ENCODE measurements at regions not wholly inside any gene's neighbourhood (a gene's known extent, or its start where the extent isn't known, plus 50 kb on each side); places are given as distances from the start of the nearest gene placed in this dataset.

DNA sequence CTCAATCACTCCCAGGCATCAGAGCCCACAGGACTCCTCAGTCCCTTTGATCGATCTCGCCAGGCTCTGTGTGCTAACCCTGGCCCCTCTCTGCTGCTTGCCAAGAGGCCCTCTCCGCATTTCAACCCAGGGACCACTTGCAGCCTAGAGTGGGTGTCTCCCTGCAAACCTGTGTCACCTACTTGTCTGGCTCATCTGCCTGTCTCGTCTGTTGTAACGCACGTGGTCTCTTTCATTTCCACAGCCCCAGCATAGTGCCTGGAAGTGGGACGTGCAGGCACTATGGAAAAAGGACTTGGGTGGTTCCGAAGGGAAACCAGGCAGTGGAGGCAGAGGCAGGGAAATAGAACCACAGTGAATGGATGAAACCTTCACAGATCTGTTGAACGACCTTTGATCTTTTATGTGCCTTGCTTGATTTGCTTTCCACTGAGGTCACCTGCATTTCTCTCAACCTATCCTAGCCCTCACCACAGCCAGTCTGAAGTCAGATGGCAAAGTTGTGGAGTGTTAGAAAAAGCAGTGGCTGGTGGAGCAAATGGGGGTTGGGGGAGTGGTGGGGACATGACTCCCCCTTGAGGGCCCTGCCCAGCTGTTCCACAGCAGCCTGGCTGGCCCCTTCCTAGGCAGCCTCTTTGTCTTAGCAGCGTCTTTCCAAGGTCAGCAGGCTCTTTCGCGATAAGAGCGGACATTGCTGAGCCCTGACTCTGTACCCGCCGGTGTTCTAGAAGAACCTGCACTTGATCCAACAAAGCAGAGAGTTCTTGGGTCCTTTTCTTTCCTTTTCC lies 55.8 kb upstream of the TAGAP start:
- DNase-seq (ENCODE audit: low read depth in 4 of 4, low spot score in 2 of 4), result no peak

DNA sequence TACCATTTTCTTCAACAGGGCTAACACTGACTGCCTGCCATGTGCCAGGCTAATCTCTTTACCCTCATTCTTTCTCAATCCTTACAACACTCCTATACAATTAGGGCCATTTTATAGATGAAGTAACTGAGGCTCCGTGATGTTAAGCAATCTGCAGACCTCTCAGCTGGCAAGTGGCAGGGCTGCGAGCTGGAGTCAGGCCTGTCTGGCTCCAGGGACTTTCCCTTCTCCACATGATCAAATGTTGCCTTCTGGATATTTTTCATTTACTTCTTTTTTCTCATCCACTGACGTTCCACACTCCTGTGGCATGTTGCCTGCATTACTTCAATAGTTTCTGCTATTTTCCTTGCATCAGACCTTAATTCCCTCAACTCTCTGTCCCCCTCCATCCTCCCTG lies 55.2 kb upstream of the TAGAP start:
- DNase-seq (ENCODE audit: low read depth in 4 of 4, low spot score in 2 of 4), result no peak

DNA sequence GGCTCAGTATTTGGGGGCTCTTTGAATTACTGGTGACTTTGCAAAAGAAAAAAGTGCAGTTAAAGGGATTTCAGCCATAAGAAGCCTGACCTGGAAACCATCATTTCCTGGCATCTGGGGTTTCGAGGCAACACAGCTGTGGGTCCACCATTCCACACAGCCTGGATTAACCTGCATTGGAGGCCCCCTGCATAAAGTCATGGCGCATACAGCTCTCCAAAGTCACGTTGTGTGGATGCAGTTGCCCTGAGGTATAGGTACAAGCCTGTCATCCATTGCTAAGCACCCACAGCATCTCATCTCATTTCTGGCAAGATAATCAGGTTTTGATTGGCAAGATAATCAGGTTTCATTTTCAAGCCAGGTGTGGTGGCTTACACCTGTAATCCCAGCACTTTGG lies 54.5 kb upstream of the TAGAP start:
- DNase-seq (ENCODE audit: low read depth in 4 of 4, low spot score in 2 of 4), result no peak

DNA sequence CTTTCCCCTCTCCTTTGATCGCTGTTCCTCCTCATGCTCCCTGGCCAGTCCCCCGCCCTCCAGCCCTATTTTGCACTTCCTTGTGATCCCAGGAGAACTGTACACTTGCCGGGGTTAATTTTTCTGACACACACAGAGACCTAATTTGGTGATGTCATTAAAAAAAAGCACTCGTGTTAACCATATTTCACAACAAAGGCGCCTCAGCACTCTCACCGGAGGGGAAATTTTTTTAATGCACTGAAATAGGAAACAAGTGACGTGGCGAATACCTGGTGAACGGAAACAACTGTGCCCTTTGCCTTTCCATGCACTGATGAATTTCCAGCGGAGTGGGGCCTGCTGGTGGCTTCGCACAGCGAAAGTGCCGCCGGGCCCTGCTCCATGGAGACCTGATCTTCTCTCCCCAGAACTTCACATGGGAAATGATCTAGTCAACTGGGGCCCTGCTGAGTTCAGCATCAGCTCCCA lies 53.9 kb upstream of the TAGAP start:
- DNase-seq (ENCODE audit: low read depth in 4 of 4, low spot score in 2 of 4), result peak in 1 of 4 donors; percentile 41

DNA sequence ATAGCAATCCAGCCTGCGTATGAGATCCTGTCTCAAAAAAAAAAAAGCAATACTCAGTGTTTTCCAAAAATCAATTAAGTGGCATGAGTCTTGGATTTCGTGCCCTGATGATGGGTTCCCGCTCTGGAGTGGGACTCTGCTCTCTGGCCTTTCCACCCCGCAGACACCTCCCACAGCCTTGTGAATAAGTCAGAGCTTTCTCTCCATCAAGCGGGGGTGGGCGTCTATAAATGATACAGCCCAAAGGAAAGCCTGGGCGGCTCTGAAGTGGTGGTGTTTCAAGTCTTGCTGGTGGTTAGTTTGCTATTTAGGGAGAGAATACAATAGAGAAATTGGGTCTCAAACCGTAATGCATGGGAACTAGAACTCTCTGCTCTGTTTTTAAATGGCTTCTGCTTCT lies 52.5 kb upstream of the TAGAP start:
- DNase-seq (ENCODE audit: low read depth in 4 of 4, low spot score in 2 of 4), result no peak

DNA sequence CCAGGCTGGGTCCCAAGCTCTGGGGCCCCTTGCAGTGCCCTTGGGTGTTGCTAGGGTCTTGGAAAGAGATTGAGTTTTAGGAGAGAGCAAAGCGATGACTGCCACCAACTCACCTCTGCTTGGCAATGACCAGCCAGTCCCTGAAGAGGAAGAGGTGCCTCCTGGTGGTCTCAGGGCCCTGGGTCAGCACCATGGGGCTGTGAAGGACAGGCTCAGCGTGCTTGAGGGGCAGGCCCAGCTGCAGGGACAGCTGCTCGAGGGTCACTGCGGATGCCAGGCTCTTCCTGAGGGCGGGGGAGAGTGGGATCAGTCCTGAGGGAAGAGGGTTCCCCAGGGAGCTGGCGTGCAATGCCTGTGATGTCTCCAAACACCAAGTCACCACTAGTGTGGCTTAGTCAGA lies 50.8 kb upstream of the TAGAP start:
- DNase-seq (ENCODE audit: low read depth in 4 of 4, low spot score in 2 of 4), result no peak

DNA sequence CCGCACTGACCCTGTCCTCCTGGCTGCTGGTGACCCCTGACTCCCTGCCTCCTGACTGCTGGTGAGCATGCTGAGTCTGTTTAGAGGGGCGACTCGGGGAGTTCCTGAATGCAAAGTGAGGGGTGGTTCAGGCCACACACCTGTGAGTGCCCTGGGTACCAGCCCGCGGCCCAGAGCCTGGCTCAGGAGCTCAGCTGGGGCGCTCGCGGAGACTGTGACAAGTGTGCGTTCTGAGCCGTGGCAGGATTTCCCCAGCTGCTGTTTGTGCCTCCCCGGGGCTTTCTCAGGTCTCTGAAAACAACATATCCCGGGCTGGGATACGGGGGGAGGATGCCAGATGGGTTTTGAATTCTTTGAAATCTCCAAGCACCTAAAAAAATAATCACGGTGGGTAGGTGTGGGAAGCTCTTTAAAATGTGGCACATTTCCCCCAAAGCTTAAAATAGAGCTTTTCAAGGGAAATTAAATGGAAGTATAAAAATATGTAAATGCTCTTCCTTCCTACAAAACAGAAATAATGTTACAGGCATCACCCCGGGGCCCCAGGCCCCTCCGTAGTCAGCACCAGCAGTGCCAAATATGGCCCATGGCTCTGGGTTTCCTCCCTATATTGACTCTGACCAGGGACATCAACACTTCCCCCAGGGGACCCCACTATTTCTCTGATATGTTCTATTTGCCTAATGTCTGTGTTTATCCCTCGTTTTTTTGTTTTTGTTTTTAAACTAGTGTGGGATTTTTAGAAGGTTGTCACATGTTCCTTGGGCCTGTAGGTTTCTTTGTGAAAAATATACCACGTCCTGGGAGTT lies 49.9 kb upstream of the TAGAP start:
- DNase-seq (ENCODE audit: low read depth in 4 of 4, low spot score in 2 of 4), result no peak

Data from left renal cortex interstitium (tissue), 4 donors.